ENCODE measurements at regions not wholly inside any gene's neighbourhood (a gene's known extent, or its start where the extent isn't known, plus 50 kb on each side); places are given as distances from the start of the nearest gene placed in this dataset.

GRCh38 chr14:82067221-82067875 is 533.7 kb upstream of the SEL1L start:
- CTCF ChIA-PET = no interaction called here
- no peak for TF ChIP-seq ELF4 (IDR thresholded peaks at IDR 0.05)
- no peak for TF ChIP-seq L3MBTL2 (conservative IDR thresholded peaks at IDR 0.05)
- TF ChIP-seq SUZ12 (IDR thresholded peaks at IDR 0.05) = no peak
- TF ChIP-seq HDGF (IDR thresholded peaks at IDR 0.05; ENCODE audit: borderline replicate concordance) = no peak
- TF ChIP-seq ARNT (IDR thresholded peaks at IDR 0.05) = no peak
- TF ChIP-seq FOXA1 (IDR thresholded peaks at IDR 0.05) = no peak
- no peak for TF ChIP-seq CTBP1 (IDR thresholded peaks at IDR 0.05; ENCODE audit: borderline replicate concordance)
- no peak for TF ChIP-seq PKNOX1 (IDR thresholded peaks at IDR 0.05)
- no peak for TF ChIP-seq BHLHE40 (IDR thresholded peaks at IDR 0.05; ENCODE audit: borderline replicate concordance)
- TF ChIP-seq LEF1 (IDR thresholded peaks at IDR 0.05; ENCODE audit: borderline replicate concordance) = no peak
- no peak for TF ChIP-seq NFRKB (IDR thresholded peaks at IDR 0.05)
- TF ChIP-seq SP1 (IDR thresholded peaks at IDR 0.05) = no peak
- TF ChIP-seq FOXM1 (IDR thresholded peaks at IDR 0.05; ENCODE audit: borderline replicate concordance) = no peak
- TF ChIP-seq FOXK2 (IDR thresholded peaks at IDR 0.05) = no peak
- no peak for TF ChIP-seq ZNF384 (IDR thresholded peaks at IDR 0.05)
- POLR2A ChIA-PET = no interaction called here
- DNase-seq (ENCODE audit: extremely low spot score) = no peak

GRCh38 chr14:82070040-82070439 is 536.4 kb upstream of the SEL1L start:
- no peak for TF ChIP-seq ELF4 (IDR thresholded peaks at IDR 0.05)
- TF ChIP-seq FOXA1 (IDR thresholded peaks at IDR 0.05) = no peak
- no peak for TF ChIP-seq SUZ12 (IDR thresholded peaks at IDR 0.05)
- no peak for TF ChIP-seq PKNOX1 (IDR thresholded peaks at IDR 0.05)
- no peak for TF ChIP-seq CTBP1 (IDR thresholded peaks at IDR 0.05; ENCODE audit: borderline replicate concordance)
- no peak for TF ChIP-seq ZNF384 (IDR thresholded peaks at IDR 0.05)
- no peak for TF ChIP-seq LEF1 (IDR thresholded peaks at IDR 0.05; ENCODE audit: borderline replicate concordance)
- TF ChIP-seq NFRKB (IDR thresholded peaks at IDR 0.05) = no peak
- TF ChIP-seq FOXM1 (IDR thresholded peaks at IDR 0.05; ENCODE audit: borderline replicate concordance) = no peak
- DNase-seq (ENCODE audit: extremely low spot score) = no peak
- CTCF ChIA-PET = no interaction called here
- POLR2A ChIA-PET = no interaction called here

GRCh38 chr14:82070753-82071152 is 537.1 kb upstream of the SEL1L start:
- CTCF ChIA-PET = no interaction called here
- DNase-seq (ENCODE audit: extremely low spot score) = no peak
- POLR2A ChIA-PET = no interaction called here
- TF ChIP-seq ELF4 (IDR thresholded peaks at IDR 0.05) (no peak), PKNOX1 (IDR thresholded peaks at IDR 0.05) (no peak), TARDBP (IDR thresholded peaks at IDR 0.05) (no peak), SP1 (IDR thresholded peaks at IDR 0.05) (no peak), SUZ12 (IDR thresholded peaks at IDR 0.05) (no peak)

GRCh38 chr14:82073547-82073946 is 539.9 kb upstream of the SEL1L start:
- CTCF ChIA-PET = no interaction called here

GRCh38 chr14:82075566-82075965 is 541.9 kb upstream of the SEL1L start:
- POLR2A ChIA-PET = no interaction called here
- no peak for TF ChIP-seq HDGF (IDR thresholded peaks at IDR 0.05; ENCODE audit: borderline replicate concordance)
- TF ChIP-seq L3MBTL2 (conservative IDR thresholded peaks at IDR 0.05) = no peak
- TF ChIP-seq SUZ12 (IDR thresholded peaks at IDR 0.05) = no peak
- TF ChIP-seq LEF1 (IDR thresholded peaks at IDR 0.05; ENCODE audit: borderline replicate concordance) = no peak
- no peak for TF ChIP-seq PKNOX1 (IDR thresholded peaks at IDR 0.05)
- TF ChIP-seq TARDBP (IDR thresholded peaks at IDR 0.05) = no peak
- no peak for TF ChIP-seq NFRKB (IDR thresholded peaks at IDR 0.05)
- no peak for TF ChIP-seq FOXA1 (IDR thresholded peaks at IDR 0.05)
- TF ChIP-seq BHLHE40 (IDR thresholded peaks at IDR 0.05; ENCODE audit: borderline replicate concordance) = no peak
- no peak for TF ChIP-seq ARNT (IDR thresholded peaks at IDR 0.05)
- TF ChIP-seq SP1 (IDR thresholded peaks at IDR 0.05) = no peak
- no peak for TF ChIP-seq FOXM1 (IDR thresholded peaks at IDR 0.05; ENCODE audit: borderline replicate concordance)
- no peak for TF ChIP-seq CTBP1 (IDR thresholded peaks at IDR 0.05; ENCODE audit: borderline replicate concordance)
- TF ChIP-seq FOXK2 (IDR thresholded peaks at IDR 0.05) = no peak
- TF ChIP-seq ELF4 (IDR thresholded peaks at IDR 0.05) = no peak
- TF ChIP-seq ZNF384 (IDR thresholded peaks at IDR 0.05) = no peak
- no peak for DNase-seq (ENCODE audit: extremely low spot score)
- CTCF ChIA-PET = no interaction called here

More at GRCh38 chr14:82073547-82073946, 539.9 kb upstream of the SEL1L start:
- TF ChIP-seq ARNT (IDR thresholded peaks at IDR 0.05) (no peak), SUZ12 (IDR thresholded peaks at IDR 0.05) (no peak), TARDBP (IDR thresholded peaks at IDR 0.05) (no peak), ZNF384 (IDR thresholded peaks at IDR 0.05) (no peak)
- DNase-seq (ENCODE audit: extremely low spot score) = no peak
- POLR2A ChIA-PET = no interaction called here

- CTCF ChIA-PET = no interaction called here
- DNase-seq (ENCODE audit: extremely low spot score) = no peak
- POLR2A ChIA-PET = no interaction called here
- TF ChIP-seq ARNT (IDR thresholded peaks at IDR 0.05) (no peak), SP1 (IDR thresholded peaks at IDR 0.05) (no peak), HDGF (IDR thresholded peaks at IDR 0.05; ENCODE audit: borderline replicate concordance) (no peak), BHLHE40 (IDR thresholded peaks at IDR 0.05; ENCODE audit: borderline replicate concordance) (no peak), LEF1 (IDR thresholded peaks at IDR 0.05; ENCODE audit: borderline replicate concordance) (no peak), ZNF384 (IDR thresholded peaks at IDR 0.05) (no peak), ELF4 (IDR thresholded peaks at IDR 0.05) (no peak), FOXM1 (IDR thresholded peaks at IDR 0.05; ENCODE audit: borderline replicate concordance) (no peak), FOXK2 (IDR thresholded peaks at IDR 0.05) (no peak), PKNOX1 (IDR thresholded peaks at IDR 0.05) (no peak), CTBP1 (IDR thresholded peaks at IDR 0.05; ENCODE audit: borderline replicate concordance) (no peak)
Observed at GRCh38 chr14:82079553-82079952, 545.9 kb upstream of the SEL1L start.
